Activated T-helper 2 cell treated with anti-CD3 and anti-CD28 coated beads, Interferon-gamma antibody, Interleukin-2, Interleukin-4, amounts not matched to agents 10 μg/mL and 5 μg/mL and 100 μg/mL, durations not matched to agents 14 hours and 24 hours and 36 hours (primary cell): ENCODE measurements at regions not wholly inside any gene's neighbourhood (a gene's known extent, or its start where the extent isn't known, plus 50 kb on each side); places are given as distances from the start of the nearest gene placed in this dataset.

Source experiments
- DNase-seq: peaks from one replicate; pipeline ENCODE4 v3.0.0; 2021; ENCODE audit warnings: low spot score
- H3K27ac Mint-ChIP-seq: one replicate; pipeline ENCODE4 v1.8.0; 2021; ENCODE audit warnings: mixed read lengths
- H3K27me3 Mint-ChIP-seq: one replicate; pipeline ENCODE4 v1.8.0; 2021; ENCODE audit warnings: low read depth, mixed read lengths
- H3K36me3 Mint-ChIP-seq: one replicate; pipeline ENCODE4 v1.8.0; 2021; ENCODE audit warnings: low read depth, mixed read lengths
- H3K4me1 Mint-ChIP-seq: one replicate; pipeline ENCODE4 v1.8.0; 2021; ENCODE audit warnings: low read depth, mixed read lengths
- H3K4me3 Mint-ChIP-seq: one replicate; pipeline ENCODE4 v1.8.0; 2021; ENCODE audit warnings: low read depth, mild to moderate bottlenecking, moderate library complexity, mixed read lengths
- H3K9me3 Mint-ChIP-seq: one replicate; pipeline ENCODE4 v1.8.0; 2021; ENCODE audit warnings: mixed read lengths
- intact Hi-C: fragments of 100-400 bp; cut with micrococcal nuclease; formaldehyde crosslinking; loops from one replicate; pipeline ENCODE4 v1.15.1; 2023

DNA sequence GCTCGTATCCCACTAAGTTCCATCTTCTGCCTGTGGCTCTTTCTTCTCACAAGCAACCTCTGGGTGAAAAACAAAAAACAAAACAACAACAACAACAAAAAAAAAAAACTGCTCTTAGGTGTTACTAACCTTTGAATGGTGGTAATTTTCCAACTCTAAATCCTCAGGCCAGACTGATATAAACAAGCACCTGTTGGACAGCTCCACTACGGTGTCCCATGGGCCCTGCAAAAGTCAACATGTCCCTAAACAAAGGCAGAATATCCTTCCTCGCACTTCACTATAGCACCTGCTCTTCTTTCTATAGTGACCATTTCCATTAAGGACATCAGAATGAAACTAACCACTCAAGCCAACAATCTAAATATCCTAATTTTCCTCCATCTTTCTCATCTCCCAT is 54.6 kb upstream of the PARM1 start:
- no peaks in the 10 kb centered on the region for H3K9me3 Mint-ChIP-seq
- no peaks in the 10 kb centered on the region for H3K36me3 Mint-ChIP-seq
- intact Hi-C loops, result no loop called here
- no peak for DNase-seq
- peaks cover 1% of the 10 kb centered on the region for H3K27me3 Mint-ChIP-seq
- no peak overlapping the region for H3K4me3 Mint-ChIP-seq
- H3K4me1 Mint-ChIP-seq, result no peaks in the 10 kb centered on the region
- H3K27ac Mint-ChIP-seq, result no peak overlapping the region

DNA sequence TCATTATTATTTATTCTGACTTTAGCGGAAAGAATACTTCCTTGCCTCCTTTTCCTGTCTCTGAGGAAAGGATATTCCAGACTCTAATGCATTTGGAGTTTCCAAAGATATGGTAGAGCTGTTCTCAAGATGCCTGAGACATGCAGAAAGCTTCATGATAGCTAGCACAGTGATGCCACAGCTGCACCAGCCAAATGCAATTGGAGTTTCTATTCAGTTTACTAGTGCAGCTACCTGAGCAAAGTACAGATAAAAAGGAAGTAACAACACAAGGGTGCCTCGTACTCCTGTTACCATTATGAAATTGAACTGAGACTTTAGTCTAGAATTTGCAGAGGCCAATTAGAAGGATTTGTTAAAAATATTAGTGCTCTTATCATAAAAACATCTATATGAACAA is 57.5 kb upstream of the PARM1 start:
- H3K4me3 Mint-ChIP-seq, result no peak overlapping the region
- intact Hi-C loops, result no loop called here
- no peaks in the 10 kb centered on the region for H3K4me1 Mint-ChIP-seq
- no peaks in the 10 kb centered on the region for H3K9me3 Mint-ChIP-seq
- no peak overlapping the region for H3K27ac Mint-ChIP-seq
- DNase-seq, result no peak
- H3K27me3 Mint-ChIP-seq, result peaks cover 1% of the 10 kb centered on the region
- H3K36me3 Mint-ChIP-seq, result no peaks in the 10 kb centered on the region

DNA sequence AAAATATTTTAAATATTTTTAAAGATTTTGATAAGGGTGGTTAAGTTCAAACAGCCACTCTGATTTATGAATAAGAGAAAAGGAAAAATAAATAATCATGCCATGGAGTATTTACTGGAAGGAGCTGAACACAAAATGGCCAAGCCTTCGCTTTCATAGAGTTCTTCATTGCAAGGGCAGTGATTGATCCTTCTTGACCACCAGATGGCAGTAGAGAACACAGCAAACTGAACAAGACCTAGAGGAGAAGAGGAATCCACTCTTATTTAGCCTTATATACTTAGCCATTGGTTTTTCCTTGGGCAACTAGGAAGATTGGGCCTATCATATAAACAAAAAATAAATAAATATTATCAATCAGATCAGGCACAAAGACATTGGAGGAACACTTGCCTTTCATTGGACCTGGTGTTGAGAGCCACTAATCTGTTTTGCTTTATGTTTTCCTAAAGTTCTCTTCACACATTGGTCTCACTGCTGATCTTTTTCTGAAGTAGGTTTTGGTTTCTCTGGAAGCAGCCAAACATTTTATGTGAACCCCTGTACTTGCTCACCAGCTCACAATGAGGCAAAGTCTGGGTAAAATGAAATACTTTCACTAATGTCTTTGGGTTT is 58.1 kb upstream of the PARM1 start:
- Mint-ChIP-seq H3K27ac (no peak overlapping the region), H3K4me3 (no peak overlapping the region), H3K27me3 (peaks cover 1% of the 10 kb centered on the region), H3K9me3 (no peaks in the 10 kb centered on the region), H3K36me3 (no peaks in the 10 kb centered on the region), H3K4me1 (no peaks in the 10 kb centered on the region)
- intact Hi-C loops, result loop anchor here (5.0 kb wide), 1 partner anchor 972 kb away; no protein-coding TSS in a partner anchor
- no peak for DNase-seq

DNA sequence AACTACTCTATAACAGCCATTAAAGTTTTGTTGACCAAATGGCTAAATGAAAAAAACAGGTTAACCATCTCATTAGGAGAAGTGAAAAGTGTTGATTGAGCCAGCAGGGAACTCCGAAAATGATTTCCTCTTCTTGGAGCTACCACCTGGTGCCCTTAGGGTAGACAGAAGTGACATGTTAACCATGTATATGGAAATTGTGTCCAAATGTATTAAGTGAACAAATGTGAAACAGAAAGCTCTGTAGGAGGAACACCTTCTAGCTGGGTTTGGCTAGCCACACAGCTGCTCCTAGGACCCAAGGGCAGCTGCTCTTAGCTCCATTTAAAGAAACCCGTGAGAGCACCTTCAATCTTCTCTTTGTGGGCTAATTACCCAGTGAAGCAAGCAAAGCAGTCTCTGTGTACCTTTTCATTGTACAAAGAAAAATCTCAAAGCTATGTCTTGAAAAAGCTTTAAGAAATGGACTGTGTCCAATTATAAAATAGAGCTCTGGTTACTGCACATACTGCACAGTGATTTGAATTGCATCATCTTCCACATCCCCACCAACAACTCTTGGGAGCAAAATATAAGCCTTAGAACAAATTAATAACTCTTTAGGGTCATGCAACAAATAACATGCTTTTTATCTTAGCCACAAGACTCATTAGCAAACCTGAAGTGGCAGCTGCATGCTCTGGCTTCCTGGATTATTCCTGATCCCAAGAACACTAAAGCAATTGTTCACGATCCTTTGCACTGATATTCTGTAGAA is 59.2 kb upstream of the PARM1 start:
- Mint-ChIP-seq H3K9me3 (no peaks in the 10 kb centered on the region), H3K27ac (no peak overlapping the region), H3K4me1 (no peaks in the 10 kb centered on the region), H3K4me3 (no peak overlapping the region), H3K36me3 (no peaks in the 10 kb centered on the region), H3K27me3 (peaks cover 1% of the 10 kb centered on the region)
- DNase-seq, result no peak
- intact Hi-C loops, result loop anchor here (5.0 kb wide), 1 partner anchor 974 kb away; no protein-coding TSS in a partner anchor

DNA sequence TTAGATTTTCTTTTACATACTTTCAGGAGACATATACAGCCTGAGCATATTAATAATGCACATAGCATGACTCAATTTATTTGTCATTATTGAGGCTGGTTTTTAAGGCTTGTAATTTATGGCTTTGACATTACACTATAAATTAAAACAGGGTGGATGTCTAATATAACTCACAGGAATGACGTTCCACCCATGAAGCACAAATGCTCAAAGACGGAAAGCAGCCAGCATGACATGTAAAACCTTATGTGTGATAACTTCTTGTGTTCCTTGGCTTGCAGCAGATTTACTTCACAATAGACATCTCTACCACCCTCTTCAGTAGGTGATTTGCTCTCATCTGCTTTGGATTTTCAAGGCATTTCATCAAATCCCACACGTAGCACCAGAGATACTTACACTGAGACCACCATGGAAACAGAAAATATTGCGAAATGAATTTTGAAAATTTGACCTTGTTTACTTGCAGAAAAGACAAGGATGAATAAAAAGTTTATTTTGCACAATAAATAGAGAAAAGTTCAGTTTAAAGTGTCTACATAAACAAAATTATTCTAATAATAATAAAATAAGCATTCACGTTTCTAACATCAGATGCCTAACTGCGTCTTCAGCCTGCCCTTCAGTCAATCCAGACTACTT is 64.7 kb upstream of the BTC start:
- intact Hi-C loops, result no loop called here

DNA sequence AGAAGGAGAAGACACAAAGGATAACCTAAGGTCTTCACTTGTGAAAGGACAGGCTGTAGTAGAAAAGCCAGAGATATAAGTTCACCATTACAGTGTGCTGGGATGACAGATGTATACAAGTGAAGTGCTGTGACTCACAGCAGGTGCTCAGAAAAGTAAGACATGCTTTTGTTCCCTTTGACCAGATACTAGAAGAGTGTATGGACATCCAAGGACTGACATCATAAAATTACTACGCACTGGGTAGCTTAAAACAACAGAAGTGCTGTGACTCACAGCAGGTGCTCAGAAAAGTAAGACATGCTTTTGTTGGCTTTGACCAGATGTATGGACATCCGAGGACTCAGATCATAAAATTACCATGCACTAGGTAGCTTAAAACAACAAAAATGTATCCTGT is 61.6 kb upstream of the BTC start:
- intact Hi-C loops, result no loop called here
- Mint-ChIP-seq H3K27ac (no peak overlapping the region), H3K4me1 (no peaks in the 10 kb centered on the region), H3K4me3 (no peak overlapping the region), H3K9me3 (no peaks in the 10 kb centered on the region), H3K36me3 (no peaks in the 10 kb centered on the region), H3K27me3 (no peaks in the 10 kb centered on the region)
- no peak for DNase-seq

More for the DNA sequence above, 64.7 kb upstream of the BTC start:
- Mint-ChIP-seq H3K4me3 (no peak overlapping the region), H3K27me3 (no peaks in the 10 kb centered on the region), H3K27ac (no peak overlapping the region), H3K9me3 (no peaks in the 10 kb centered on the region), H3K4me1 (no peaks in the 10 kb centered on the region), H3K36me3 (no peaks in the 10 kb centered on the region)
- DNase-seq, result no peak

DNA sequence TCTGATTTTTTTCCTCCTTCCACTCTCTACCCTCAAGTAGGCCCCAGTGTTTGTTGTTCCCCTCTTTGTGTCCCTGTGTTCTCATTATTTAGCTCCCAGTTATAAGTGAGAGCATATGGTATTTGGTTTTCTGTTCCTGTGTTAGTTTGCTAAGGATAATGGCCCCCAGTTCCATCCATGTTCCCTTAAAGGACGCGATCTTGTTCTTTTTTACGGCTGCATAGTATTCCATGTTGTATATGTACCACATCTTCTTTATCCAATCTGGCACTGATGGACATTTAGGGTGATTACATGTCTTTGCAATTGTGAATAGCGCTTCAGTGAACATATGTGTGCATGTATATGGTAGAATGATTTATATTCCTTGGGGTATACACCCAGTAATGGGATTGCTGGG is 54.5 kb upstream of the BTC start:
- no peak for DNase-seq
- H3K9me3 Mint-ChIP-seq, result peaks cover 11% of the 10 kb centered on the region
- no peaks in the 10 kb centered on the region for H3K36me3 Mint-ChIP-seq
- H3K27me3 Mint-ChIP-seq, result no peaks in the 10 kb centered on the region
- no peaks in the 10 kb centered on the region for H3K4me1 Mint-ChIP-seq
- H3K4me3 Mint-ChIP-seq, result no peak overlapping the region
- H3K27ac Mint-ChIP-seq, result no peak overlapping the region
- intact Hi-C loops, result no loop called here

DNA sequence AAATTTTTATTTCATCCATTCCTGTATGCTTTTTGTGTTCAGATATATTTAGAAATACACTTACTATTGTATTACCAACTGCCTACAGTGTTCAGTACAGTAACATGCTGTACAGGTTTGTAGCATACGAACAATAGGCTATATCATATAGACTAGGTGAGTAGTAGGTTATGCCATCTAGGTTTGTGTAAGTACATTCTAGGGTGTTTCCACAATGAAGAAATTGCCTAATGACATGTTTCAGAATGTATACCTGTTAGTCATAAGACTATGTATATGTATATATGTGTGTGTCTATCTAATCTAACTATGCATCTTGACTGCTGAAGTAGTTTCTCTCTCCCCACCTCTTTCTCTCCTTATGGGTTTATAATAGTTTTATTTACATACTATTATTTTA is 51.5 kb upstream of the BTC start:
- no peak for DNase-seq
- H3K27me3 Mint-ChIP-seq, result no peaks in the 10 kb centered on the region
- intact Hi-C loops, result no loop called here
- no peak overlapping the region for H3K4me3 Mint-ChIP-seq
- H3K27ac Mint-ChIP-seq, result no peak overlapping the region
- no peaks in the 10 kb centered on the region for H3K4me1 Mint-ChIP-seq
- H3K36me3 Mint-ChIP-seq, result no peaks in the 10 kb centered on the region
- H3K9me3 Mint-ChIP-seq, result peaks cover 11% of the 10 kb centered on the region
